A673 (cell line): ENCODE measurements at regions not wholly inside any gene's neighbourhood (a gene's known extent, or its start where the extent isn't known, plus 50 kb on each side); places are given as distances from the start of the nearest gene placed in this dataset.

ENCODE experiments used
- BruUV-seq: library from RNA; stranded (reverse); fragments of 400-500 nt; replicated peaks from 2 replicates; lab custom pipeline; 2021; lab: Mats Ljungman, UMichigan
- CTCF ChIA-PET: fragments of 300-600 bp; sonication (Branson Sonifier 250); formaldehyde crosslinking; loops from one replicate; lab custom pipeline; 2022; ENCODE audit warnings: antibody characterized with exemption; lab: Charles Lee
- POLR2A ChIA-PET: fragments of 300-600 bp; sonication (Branson Sonifier 250); formaldehyde crosslinking; loops from one replicate; lab custom pipeline; 2022; ENCODE audit warnings: antibody characterized with exemption; ENCODE audit not compliant: low non-redundant PET; lab: Charles Lee
- DNase-seq: peaks from one replicate; pipeline ENCODE4 v3.0.0-alpha.2; 2015; ENCODE audit warnings: low spot score
- H3K27ac ChIP-seq: fragments of 200-600 bp; sonication (generic); 2 replicates; pipeline ENCODE4 v1.5.1; 2016; ENCODE audit warnings: mixed run types, low read depth, mild to moderate bottlenecking, mixed read lengths, antibody characterized with exemption, low read length; ENCODE audit not compliant: poor library complexity, severe bottlenecking
- H3K27me3 ChIP-seq: fragments of 200-600 bp; sonication (generic); replicated peaks from 2 replicates; pipeline ENCODE4 v1.6.1; 2017; ENCODE audit warnings: mixed run types, low read depth, mild to moderate bottlenecking, mixed read lengths, antibody characterized with exemption, low read length; ENCODE audit not compliant: insufficient read depth, poor library complexity
- H3K36me3 ChIP-seq: fragments of 200-600 bp; sonication (generic); 2 replicates; pipeline ENCODE4 v1.6.1; 2016; ENCODE audit warnings: mixed run types, mild to moderate bottlenecking, mixed read lengths, antibody characterized with exemption, low read length; ENCODE audit not compliant: insufficient read depth, poor library complexity, severe bottlenecking
- H3K4me1 ChIP-seq: fragments of 200-600 bp; sonication (generic); 2 replicates; pipeline ENCODE4 v1.6.1; 2017; ENCODE audit warnings: mixed run types, mild to moderate bottlenecking, mixed read lengths, antibody characterized with exemption, low read length; ENCODE audit not compliant: insufficient read depth, poor library complexity, severe bottlenecking
- H3K4me3 ChIP-seq: fragments of 200-600 bp; sonication (generic); 2 replicates; pipeline ENCODE4 v1.5.1; 2016; ENCODE audit warnings: low read depth, mixed run types, mild to moderate bottlenecking, mixed read lengths, low read length; ENCODE audit not compliant: poor library complexity, severe bottlenecking
- H3K9me3 ChIP-seq: fragments of 200-600 bp; sonication (generic); 2 replicates; pipeline ENCODE4 v1.6.1; 2016; ENCODE audit warnings: mixed run types, low read depth, mild to moderate bottlenecking, mixed read lengths, antibody characterized with exemption, low read length; ENCODE audit not compliant: poor library complexity, severe bottlenecking
- CTCF ChIP-seq: fragments of 300-800, 200-600 bp; sonication (generic); conservative IDR thresholded peaks from 2 replicates; pipeline ENCODE4 v1.5.1; 2017; ENCODE audit warnings: low read depth, mild to moderate bottlenecking, antibody characterized with exemption, low read length, moderate library complexity, mixed read lengths
- EZH2 ChIP-seq: fragments of 200-600 bp; sonication (generic); IDR thresholded peaks from 2 replicates; pipeline ENCODE4 v1.6.1; 2017; ENCODE audit warnings: borderline replicate concordance, low read depth, mild to moderate bottlenecking, mixed read lengths, antibody characterized with exemption, low read length; ENCODE audit not compliant: poor library complexity, severe bottlenecking
- intact Hi-C: fragments of 100-400 bp; cut with micrococcal nuclease; formaldehyde crosslinking; loops from one replicate; pipeline ENCODE4 v1.10.0; 2022; ENCODE audit not compliant: unreplicated experiment

- POLR2A ChIA-PET, result no interaction called here
- H3K27ac ChIP-seq, result no peak overlapping the region
- H3K4me3 ChIP-seq, result no peak overlapping the region
- intact Hi-C loops, result no loop called here
- TF ChIP-seq CTCF (no peak), EZH2 (no peak)
- DNase-seq, result no peak
- no peaks in the 10 kb centered on the region for H3K4me1 ChIP-seq
- no peaks in the 10 kb centered on the region for H3K9me3 ChIP-seq
- H3K27me3 ChIP-seq, result peaks cover 10% of the 10 kb centered on the region
- no TSS peak for BruUV-seq
- H3K36me3 ChIP-seq, result no peaks in the 10 kb centered on the region
- CTCF ChIA-PET, result no interaction called here
Observed at GRCh38 chr12:102249079-102249841, 51.6 kb upstream of the PMCH start.
